Uterus (tissue), 3 donors: ENCODE measurements at regions not wholly inside any gene's neighbourhood (a gene's known extent, or its start where the extent isn't known, plus 50 kb on each side); places are given as distances from the start of the nearest gene placed in this dataset.

Experiments
- DNase-seq, 2 donors: peaks; one replicate each; pipeline ENCODE4 v3.0.0-alpha.2; 2019 to 2020
- H3K27ac ChIP-seq, 2 donors: fragments of 200-600 bp; sonication (generic); 1 replicate in 1 of 2; 2 replicates in 1 of 2; pipeline ENCODE4 v1.5.1; 2016 to 2018
- H3K27me3 ChIP-seq, 2 donors: fragments of 200-600 bp; sonication (generic); one replicate each; pipeline ENCODE4 v1.5.1; 2018 to 2019; ENCODE audit warnings: control low read depth in 1 of 2
- H3K36me3 ChIP-seq, 2 donors: fragments of 200-600 bp; sonication (generic); one replicate each; pipeline ENCODE4 v1.5.1; 2019; ENCODE audit warnings: control low read depth in 1 of 2
- H3K4me1 ChIP-seq, 2 donors: fragments of 200-600 bp; sonication (generic); one replicate each; pipeline ENCODE4 v1.5.1; 2018 to 2019; ENCODE audit warnings: control low read depth in 1 of 2
- H3K4me3 ChIP-seq, 2 donors: fragments of 200-600 bp; sonication (generic); 1 replicate in 1 of 2; 2 replicates in 1 of 2; pipeline ENCODE4 v1.5.1; 2018 to 2019; ENCODE audit warnings: mild to moderate bottlenecking in 1 of 2
- H3K9me3 ChIP-seq, 2 donors: fragments of 200-600 bp; sonication (generic); one replicate each; pipeline ENCODE4 v1.5.1; 2019; ENCODE audit warnings: control low read depth in 1 of 2
- POLR2A ChIP-seq, 2 donors: fragments of 450-650 bp; IDR thresholded peaks; one replicate each; pipeline ENCODE4 v1.6.1; 2016; ENCODE audit warnings: antibody characterized with exemption in 2 of 2, mild to moderate bottlenecking in 1 of 2, moderate library complexity in 1 of 2
- intact Hi-C: fragments of 100-400 bp; cut with DNase I; formaldehyde crosslinking; loops from one replicate; pipeline ENCODE4 v1.15.1; 2023; ENCODE audit warnings: low total_unique reads
- TF ChIP-seq, protein P1 (sequence below), 4 experiments: fragments of 200-600 bp in 2 of 4; fragments of 450-650 bp in 2 of 4; sonication (generic) in 2 of 4; IDR thresholded peaks; one replicate each; pipeline ENCODE4 v1.5.1; 2016 to 2019; ENCODE audit warnings: antibody characterized with exemption in 4 of 4, mild to moderate bottlenecking in 2 of 4, moderate library complexity in 1 of 4
- donor health status: DM: yes; HTN: yes; CAD: no.

DNA sequence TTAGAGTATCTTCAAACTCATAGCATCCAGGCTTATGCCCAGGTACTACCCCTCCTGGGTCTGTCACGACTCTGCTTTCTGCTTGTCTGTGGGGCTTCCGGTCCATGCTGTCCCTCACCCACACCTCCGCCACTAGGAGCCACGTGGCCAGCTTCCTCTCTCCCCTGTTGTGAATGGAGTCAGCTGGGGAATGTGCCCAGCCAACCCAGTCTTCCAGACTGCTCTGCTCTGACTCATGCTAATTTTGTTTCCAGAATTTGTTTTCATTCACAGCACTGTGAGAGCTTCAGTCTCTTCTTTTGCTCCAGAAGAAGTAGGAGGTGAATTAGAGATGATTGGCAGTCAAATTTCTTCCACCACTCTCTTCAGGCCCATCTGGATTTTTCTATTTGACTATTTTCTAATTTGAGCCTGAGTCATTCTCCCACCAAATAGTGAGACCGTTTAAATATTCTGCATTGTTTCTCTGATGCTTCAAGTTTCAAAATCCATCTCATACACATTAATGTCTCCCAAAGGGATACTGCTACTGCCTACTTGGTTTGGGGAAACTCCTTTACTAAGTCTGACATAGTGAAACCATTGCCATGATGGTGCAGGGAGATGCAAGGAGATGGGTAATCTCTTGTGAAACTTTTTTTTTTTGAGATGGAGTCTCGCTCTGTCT, 424.1 kb upstream of the KIF2A start:
- no peaks in the 10 kb centered on the region for H3K9me3 ChIP-seq

DNA sequence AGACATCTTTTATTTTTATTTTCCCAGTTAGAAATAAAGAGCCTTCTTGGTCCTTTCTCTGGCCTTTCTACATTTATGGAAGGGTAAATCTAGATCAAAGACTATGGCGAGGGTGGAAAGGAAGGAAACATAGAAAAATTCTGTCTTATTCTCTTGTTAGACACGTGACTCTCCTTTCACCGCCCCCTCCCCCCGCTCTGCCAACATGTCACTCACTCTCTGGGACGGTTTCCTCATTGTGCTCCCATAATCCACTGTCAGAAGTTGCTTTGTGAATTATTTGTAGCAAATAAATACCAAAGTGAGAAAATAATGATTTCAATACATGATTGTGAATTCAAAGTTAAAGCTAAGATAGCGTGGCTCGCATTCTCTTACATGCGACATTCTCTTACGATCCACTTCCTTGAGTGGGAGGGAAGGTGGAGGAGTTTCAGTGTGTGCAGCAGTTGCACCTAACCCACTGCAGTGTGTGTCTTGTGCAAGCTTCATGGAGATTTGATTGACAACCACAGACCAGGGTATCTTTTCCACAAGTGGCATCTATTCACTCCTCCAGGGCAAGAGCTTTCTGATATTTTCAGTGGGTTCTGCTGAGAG, 423.0 kb upstream of the KIF2A start:
- Histone ChIP-seq H3K4me3 (no peak overlapping the region), H3K36me3 (no peaks in the 10 kb centered on the region), H3K27ac (no peak overlapping the region), H3K4me1 (no peaks in the 10 kb centered on the region), H3K27me3 (no peaks in the 10 kb centered on the region), H3K9me3 (no peaks in the 10 kb centered on the region)
- intact Hi-C loops: no loop called here
- TF ChIP-seq, protein P1, sequence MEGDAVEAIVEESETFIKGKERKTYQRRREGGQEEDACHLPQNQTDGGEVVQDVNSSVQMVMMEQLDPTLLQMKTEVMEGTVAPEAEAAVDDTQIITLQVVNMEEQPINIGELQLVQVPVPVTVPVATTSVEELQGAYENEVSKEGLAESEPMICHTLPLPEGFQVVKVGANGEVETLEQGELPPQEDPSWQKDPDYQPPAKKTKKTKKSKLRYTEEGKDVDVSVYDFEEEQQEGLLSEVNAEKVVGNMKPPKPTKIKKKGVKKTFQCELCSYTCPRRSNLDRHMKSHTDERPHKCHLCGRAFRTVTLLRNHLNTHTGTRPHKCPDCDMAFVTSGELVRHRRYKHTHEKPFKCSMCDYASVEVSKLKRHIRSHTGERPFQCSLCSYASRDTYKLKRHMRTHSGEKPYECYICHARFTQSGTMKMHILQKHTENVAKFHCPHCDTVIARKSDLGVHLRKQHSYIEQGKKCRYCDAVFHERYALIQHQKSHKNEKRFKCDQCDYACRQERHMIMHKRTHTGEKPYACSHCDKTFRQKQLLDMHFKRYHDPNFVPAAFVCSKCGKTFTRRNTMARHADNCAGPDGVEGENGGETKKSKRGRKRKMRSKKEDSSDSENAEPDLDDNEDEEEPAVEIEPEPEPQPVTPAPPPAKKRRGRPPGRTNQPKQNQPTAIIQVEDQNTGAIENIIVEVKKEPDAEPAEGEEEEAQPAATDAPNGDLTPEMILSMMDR (IDR thresholded peaks at IDR 0.05): no peak
- no peak for TF ChIP-seq POLR2A (IDR thresholded peaks at IDR 0.05)
- DNase-seq: no peak

More for the DNA sequence above, 424.1 kb upstream of the KIF2A start:
- H3K27me3 ChIP-seq: no peaks in the 10 kb centered on the region
- TF ChIP-seq POLR2A (IDR thresholded peaks at IDR 0.05): no peak
- TF ChIP-seq, protein P1 (IDR thresholded peaks at IDR 0.05): no peak
- no peak for DNase-seq
- no peaks in the 10 kb centered on the region for H3K4me1 ChIP-seq
- H3K4me3 ChIP-seq: no peak overlapping the region
- intact Hi-C loops: no loop called here
- H3K27ac ChIP-seq: no peak overlapping the region
- no peaks in the 10 kb centered on the region for H3K36me3 ChIP-seq

DNA sequence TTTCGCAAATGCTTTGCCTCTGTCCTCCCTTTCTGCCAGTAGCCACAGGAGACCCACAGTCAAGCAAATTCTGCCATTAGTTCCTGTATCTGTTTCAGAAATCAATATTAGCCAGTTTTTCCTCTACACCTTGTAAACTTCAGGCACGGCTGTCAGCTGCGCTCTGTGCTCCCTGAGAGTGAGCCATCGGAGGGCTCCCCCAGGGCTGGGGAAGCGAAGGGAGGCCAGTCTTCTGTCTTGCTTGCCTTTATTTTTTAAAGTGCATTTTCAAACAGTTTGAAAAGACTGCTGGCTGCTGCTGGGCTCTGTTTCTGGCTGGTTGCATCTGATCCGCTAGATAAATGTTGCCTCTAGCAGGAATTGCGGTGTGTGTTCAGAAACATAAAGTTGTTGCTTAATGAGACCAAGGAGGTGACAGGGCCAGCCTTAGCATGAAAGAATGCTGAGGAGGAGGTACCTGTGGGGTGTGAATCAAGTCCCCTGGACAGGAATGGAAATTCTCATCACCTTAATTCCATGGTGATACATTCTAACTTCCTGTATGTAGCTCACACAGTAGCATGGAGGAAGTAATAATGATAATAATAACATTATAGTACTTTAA, 421.7 kb upstream of the KIF2A start:
- no peak for TF ChIP-seq POLR2A (IDR thresholded peaks at IDR 0.05)
- TF ChIP-seq, protein P1 (IDR thresholded peaks at IDR 0.05): no peak
- no peak for DNase-seq
- no peak overlapping the region for H3K27ac ChIP-seq
- intact Hi-C loops: no loop called here
- H3K27me3 ChIP-seq: no peaks in the 10 kb centered on the region
- H3K36me3 ChIP-seq: no peaks in the 10 kb centered on the region
- H3K4me3 ChIP-seq: no peak overlapping the region
- H3K9me3 ChIP-seq: no peaks in the 10 kb centered on the region
- H3K4me1 ChIP-seq: no peaks in the 10 kb centered on the region

DNA sequence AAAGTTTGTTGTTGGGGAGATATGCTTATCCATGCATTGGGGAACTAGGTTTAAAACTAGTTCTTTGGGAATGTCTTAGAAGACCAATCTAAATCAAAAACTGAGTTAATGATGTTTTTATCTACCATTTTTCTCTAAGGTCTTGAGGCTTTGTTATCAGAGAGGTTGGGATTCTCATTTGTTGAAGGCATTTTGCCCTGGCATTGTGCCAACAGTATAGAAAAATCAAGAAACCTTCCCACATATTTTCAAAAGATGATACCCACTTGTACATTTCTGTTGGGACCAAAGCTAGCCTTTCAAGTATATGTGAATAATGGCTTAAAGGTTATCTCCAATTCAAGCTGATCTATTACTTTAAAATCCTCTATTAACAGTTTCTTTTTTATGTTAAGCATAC, 419.8 kb upstream of the KIF2A start:
- no peak for TF ChIP-seq POLR2A (IDR thresholded peaks at IDR 0.05)
- TF ChIP-seq, protein P1 (IDR thresholded peaks at IDR 0.05): no peak
- intact Hi-C loops: no loop called here
- no peak overlapping the region for H3K27ac ChIP-seq
- H3K27me3 ChIP-seq: no peaks in the 10 kb centered on the region
- H3K4me3 ChIP-seq: no peak overlapping the region
- no peaks in the 10 kb centered on the region for H3K36me3 ChIP-seq
- no peaks in the 10 kb centered on the region for H3K9me3 ChIP-seq
- H3K4me1 ChIP-seq: no peaks in the 10 kb centered on the region
- no peak for DNase-seq

DNA sequence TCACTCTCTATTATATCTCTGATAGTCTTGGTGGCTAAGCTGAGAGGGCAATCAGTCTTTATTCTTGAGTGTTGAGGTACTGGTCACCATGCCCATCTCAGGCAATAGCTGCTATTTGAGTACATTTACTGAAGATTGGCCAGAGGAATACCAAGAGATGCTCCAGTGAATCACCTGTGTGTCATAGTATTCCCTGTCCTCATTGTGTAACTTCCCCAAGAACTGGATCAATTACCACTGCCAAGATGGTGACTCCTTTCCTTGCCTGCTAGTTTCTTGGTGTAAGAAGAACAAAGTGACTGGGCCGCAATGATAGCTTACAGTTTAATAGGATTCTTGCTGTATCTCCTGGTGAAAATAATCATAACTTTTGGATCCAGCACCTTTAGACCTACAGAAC, 418.7 kb upstream of the KIF2A start:
- DNase-seq: no peak
- Histone ChIP-seq H3K27ac (no peak overlapping the region), H3K9me3 (no peaks in the 10 kb centered on the region), H3K4me3 (no peak overlapping the region), H3K4me1 (no peaks in the 10 kb centered on the region), H3K36me3 (no peaks in the 10 kb centered on the region), H3K27me3 (no peaks in the 10 kb centered on the region)
- TF ChIP-seq POLR2A (IDR thresholded peaks at IDR 0.05): no peak
- intact Hi-C loops: no loop called here
